CD1c-positive myeloid dendritic cell (primary cell): ENCODE measurements at regions not wholly inside any gene's neighbourhood (a gene's known extent, or its start where the extent isn't known, plus 50 kb on each side); places are given as distances from the start of the nearest gene placed in this dataset.
"Not testable (repeated sequence)": the region's sequence is repeated elsewhere in the genome, so short reads cannot be mapped to it uniquely, and the experiment has no call there.

Experiments
- DNase-seq: peaks from one replicate; pipeline ENCODE4 v3.0.0-alpha.2; 2016; ENCODE audit errors: extremely low spot score

- no peak for DNase-seq
Measured at GRCh38 chr3:21020681-21021080, 730.3 kb downstream of the ZNF385D start.

- no peak for DNase-seq
Measured at GRCh38 chr3:21020043-21020442, 731.0 kb downstream of the ZNF385D start.

- no peak for DNase-seq
Measured at GRCh38 chr3:21017115-21017852, 733.7 kb downstream of the ZNF385D start.

- DNase-seq: no peak
Measured at GRCh38 chr3:21013566-21013965, 737.4 kb downstream of the ZNF385D start.

DNA sequence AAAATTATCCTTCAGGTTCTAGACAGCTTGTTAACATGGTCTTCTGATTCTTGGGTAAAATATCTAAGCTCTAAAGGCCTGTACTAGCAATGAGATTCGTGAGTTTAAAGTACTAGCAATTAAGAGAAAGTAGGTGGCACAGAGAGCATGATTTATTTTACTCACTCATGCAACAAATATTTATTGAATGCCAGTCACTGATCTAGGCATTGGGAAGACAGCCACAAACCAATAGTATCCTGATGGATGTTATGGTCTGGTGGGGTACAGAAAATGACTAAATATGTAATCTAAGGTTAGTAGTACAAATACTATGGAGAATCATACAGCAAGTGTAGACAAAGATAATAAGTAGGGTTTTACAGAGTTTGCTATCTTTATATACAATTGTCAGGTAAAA is 751.3 kb downstream of the ZNF385D start:
- DNase-seq: no peak

DNA sequence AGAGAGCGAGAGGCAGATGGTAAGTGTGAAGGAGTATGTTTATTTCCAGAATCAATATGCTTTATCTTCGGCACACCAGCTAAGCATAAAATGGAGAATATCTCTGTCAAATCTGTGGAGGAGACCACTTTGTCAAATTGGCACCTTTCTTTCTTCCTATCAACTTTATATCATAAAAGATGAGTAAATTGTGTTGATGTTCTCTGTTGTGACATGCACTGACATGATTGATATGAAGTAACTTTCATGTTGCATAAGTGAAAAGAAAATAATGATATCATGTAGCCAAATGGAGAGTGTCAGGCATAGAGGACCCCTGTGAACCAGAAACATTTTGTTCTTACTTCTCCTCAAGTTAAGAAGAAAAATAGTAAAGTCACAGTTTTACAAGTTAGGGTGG is 753.8 kb downstream of the ZNF385D start:
- no peak for DNase-seq

GRCh38 chr3:20990896-20991295 is 760.1 kb downstream of the ZNF385D start:
- DNase-seq: no peak

- not testable (repeated sequence) for DNase-seq
Measured at GRCh38 chr3:20989653-20990052, 761.4 kb downstream of the ZNF385D start.

GRCh38 chr3:20984594-20985205 is 766.3 kb downstream of the ZNF385D start:
- no peak for DNase-seq

DNA sequence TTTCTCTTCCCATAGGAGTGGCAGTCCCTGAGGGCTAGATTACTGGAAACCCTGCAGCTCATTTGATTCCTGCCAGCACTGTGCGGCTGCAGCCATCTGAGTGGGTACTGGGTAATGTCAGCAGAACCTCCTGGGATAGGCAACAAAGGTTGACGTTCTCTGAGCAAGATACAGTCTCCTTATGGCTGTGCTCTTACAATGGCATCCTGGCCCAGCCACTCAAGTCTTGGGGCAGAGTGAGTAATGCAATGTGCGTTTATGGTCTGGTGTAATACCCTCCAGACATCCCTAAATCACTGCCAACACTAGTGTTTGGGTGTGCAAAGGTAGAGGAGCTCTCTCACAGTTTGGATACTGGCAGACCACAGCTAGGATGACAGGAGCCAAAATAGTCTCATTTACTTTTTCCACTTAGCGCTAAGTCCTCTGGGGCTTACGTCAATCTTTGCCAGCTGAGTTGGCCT is 775.8 kb downstream of the ZNF385D start:
- DNase-seq: no peak

- no peak for DNase-seq
Measured at GRCh38 chr3:20974396-20974795, 776.6 kb downstream of the ZNF385D start.

- DNase-seq: not testable (repeated sequence)
Measured at GRCh38 chr3:20970807-20971206, 780.2 kb downstream of the ZNF385D start.

DNA sequence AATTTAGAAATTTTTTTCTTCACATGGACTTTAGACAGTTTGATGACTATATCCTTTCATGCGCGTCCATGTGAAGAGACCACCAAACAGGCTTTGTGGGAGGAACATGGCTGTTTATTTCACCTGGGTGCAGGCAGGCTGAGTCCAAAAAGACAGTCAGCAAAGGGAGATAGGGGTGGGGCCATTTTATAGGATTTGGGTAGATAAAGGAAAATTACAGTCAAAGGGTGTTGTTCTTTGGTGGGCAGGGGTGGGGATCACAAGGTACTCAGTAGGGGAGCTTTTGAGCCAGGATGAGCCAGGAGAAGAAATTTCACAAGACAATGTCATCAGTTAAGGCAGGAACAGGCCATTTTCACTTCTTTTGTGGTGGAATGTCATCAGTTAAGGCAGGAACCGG is 781.5 kb upstream of the SGO1 start:
- not testable (repeated sequence) for DNase-seq

GRCh38 chr3:20958161-20958560 is 772.2 kb upstream of the SGO1 start:
- no peak for DNase-seq

DNA sequence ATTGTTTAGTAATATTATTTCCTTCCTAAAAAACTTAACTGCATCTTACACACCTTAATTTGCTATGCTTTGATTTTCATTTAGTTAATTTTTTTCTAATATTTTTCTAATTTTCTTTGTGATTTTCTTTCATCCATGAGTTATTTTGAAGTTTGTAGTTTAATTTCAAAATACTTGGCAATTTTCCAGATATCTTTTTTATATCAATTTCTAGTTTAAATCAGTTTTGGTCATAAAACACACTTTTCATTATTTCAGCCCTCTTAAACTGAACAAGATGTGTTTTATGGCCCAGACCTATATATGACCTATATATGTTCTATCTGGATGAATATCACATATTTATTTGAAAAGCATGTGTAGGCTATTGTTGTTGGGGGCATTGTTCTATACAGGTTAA is 759.9 kb upstream of the SGO1 start:
- DNase-seq: no peak

- no peak for DNase-seq
Measured at GRCh38 chr3:20935791-20936190, 749.8 kb upstream of the SGO1 start.

DNA sequence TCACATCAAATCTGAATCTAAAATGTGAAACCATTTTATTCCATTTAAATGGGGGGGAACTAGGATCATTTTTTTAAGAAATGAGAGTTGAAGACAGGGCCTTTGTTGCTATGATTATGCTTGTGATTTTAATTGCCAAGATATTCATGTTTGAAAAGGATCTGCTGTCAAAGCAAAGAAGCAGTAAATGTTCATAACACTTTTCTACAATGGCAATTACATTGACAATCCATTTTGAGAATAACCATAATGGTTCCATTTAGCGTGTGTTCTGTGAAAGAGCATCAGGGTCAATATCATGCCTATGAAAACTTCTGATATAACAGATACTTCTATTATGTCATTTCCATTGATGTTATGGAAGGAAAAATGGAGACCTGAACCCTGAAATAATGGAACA is 745.8 kb upstream of the SGO1 start:
- DNase-seq: no peak

DNA sequence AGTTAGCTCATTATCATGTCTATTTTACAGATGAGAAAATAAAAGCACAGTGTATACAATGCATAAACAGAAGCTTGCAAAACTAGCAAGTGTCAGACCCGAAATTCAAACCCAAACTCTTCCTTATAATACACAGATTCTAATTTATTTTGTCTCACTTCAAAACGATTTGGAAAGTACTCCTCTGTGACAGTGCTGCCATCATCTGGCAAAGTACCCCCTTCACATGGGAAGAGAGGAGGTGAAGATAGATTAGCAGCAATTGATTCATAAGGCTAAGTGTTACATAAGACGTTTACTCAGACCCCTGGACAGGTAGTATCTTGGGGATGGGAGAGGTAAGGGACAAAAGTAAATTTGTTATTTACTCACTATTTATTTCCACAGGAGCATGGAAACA is 744.0 kb upstream of the SGO1 start:
- DNase-seq: no peak

GRCh38 chr3:20924646-20925385 is 738.8 kb upstream of the SGO1 start:
- no peak for DNase-seq

DNA sequence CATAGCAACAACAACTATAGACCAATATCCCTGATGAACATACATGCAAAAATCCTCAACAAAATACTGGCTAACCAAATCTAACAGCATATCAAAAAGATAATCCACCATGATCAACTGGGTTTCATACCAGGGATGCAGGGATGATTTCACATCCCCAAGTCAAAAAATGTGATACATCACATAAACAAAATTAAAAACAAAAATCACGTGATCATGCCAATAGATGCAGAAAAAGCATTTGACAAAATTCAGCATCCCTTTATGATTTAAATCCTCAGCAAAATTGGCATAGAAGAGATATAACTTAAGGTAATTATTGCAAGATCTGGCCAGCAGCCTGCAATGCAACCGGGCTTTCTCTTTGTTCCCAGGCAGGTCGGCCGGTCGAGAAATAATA is 735.1 kb upstream of the SGO1 start:
- not testable (repeated sequence) for DNase-seq

- no peak for DNase-seq
Measured at GRCh38 chr3:20916951-20917606, 731.1 kb upstream of the SGO1 start.

DNA sequence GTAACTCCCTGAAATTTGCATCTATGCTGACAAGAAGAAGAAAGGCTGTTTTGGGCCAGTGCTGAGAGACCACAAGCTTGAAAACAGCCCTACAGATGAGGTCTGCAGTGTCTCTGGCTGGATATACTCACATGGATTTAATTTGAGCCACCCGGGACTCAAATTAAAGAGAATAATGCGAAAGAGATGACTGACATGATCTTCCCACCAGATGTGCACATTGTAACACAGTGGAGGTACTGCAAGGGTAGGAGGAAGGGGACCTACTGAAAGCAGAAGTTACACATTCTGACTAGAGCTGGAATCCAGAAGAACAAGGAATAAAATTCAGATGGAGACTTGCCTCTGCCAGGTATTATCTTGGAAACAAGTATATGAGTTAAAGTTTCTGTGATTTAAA is 728.3 kb upstream of the SGO1 start:
- DNase-seq: no peak
